Fibroblast of skin of abdomen (primary cell): ENCODE measurements at regions not wholly inside any gene's neighbourhood (a gene's known extent, or its start where the extent isn't known, plus 50 kb on each side); places are given as distances from the start of the nearest gene placed in this dataset.

Source experiments
- DNase-seq: peaks from one replicate; pipeline ENCODE4 v3.0.0-alpha.2; 2013

DNA sequence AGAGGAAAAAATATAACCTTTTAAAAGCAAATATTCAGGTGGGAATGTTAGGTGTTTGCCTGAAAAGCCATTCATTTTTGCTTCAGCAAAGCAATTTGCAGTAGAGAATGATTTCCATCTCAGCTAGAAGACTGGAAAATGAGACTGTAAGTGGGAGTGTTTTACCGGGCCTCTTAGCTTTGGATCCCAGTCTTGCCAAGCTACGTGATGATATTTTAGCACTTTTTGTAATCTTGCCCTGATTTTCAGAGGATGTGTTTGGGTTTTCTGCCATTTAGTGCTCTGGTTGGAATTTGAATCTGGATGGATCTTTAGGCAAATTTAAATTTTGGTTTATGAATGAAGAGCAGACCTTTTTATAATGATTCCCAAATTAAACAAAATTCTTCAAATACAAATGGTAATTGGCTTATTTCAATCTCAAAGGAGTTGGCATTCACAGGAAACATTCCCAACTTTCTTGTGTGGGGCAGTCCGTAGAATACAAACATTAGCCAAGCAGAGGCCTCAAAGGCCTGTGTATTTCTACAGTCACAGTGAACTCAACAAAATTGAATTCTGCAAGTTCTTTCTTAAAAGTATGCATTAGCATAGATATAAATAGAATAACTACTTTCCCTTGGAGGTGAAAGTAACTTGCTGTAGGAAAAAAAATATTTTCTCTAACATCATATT, 646.4 kb downstream of the CDY2B start:
- no peak for DNase-seq

DNA sequence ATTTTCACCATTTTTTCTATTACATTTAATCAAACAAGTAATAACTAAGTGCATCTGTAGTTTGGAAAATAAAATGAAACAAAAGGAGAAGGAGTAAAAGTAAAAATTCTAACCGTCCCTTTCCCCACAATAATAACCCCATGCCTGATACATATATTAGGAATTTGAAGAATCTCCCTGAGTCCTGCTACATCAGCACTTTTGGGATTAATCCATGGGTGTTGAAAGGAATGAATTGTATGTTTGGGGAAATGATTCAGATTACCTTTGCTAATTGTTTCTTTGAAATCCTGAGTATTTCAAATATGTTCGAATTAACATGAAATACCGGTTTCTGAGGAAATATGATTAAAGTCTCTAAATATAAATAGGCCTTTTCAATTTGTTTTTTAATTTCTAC, 648.0 kb downstream of the CDY2B start:
- no peak for DNase-seq

DNA sequence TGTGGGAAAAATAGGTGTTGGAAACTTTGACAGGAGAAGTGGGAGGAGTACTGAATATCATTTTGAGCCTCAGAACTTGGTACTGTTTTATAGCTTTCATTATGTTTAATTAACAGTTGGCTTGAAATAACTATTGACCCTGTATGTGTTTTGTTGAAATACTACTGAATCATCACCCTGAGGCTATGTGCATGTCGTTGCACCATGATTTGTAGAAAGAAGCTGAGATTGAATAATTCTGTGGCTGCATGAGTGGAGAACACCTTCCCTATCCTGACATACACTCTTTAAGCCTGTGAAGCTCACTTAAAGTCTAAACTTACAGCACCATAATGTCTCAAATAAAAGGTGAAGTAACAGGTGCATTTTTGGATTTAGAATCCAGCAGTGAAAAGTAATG, 656.5 kb downstream of the CDY2B start:
- DNase-seq, result no peak

DNA sequence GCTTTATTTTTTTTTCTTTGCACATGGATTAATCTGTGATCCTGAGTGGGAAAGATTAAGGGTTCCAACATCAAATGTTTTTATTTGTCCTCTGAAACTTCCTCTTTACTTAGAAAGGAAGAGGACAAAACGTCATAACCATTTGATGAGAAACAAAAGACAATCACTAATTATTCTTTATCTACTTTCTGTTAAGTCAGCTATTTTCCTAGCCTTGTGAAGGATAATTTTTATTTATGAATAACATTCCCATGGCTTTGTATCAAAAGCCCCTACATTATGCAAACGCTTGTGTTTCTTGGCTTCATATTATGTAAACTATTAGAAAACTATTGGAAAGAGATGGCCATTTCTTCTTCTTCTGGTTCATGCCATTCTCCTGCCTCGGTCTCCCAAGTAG, 677.6 kb downstream of the CDY2B start:
- no peak for DNase-seq

DNA sequence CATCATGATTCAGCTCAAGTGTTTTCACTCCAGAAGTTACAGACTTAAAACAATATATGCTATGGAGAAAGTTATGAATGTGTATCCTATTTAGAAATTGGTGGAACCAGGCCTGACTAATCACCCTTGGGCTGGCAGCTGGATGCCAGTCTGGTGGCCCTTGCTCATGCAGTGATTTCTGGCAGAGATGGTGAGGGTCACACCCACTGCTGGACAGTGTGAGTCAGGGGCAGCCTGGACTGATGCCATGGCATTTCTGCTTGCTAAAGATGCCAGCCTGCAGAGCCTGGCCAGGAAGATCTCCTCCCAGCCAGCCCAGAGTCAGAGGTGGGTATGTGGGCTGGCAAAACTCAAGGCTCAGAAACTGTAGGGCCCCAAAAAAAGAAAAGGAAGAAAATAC, 695.7 kb downstream of the CDY2B start:
- no peak for DNase-seq

DNA sequence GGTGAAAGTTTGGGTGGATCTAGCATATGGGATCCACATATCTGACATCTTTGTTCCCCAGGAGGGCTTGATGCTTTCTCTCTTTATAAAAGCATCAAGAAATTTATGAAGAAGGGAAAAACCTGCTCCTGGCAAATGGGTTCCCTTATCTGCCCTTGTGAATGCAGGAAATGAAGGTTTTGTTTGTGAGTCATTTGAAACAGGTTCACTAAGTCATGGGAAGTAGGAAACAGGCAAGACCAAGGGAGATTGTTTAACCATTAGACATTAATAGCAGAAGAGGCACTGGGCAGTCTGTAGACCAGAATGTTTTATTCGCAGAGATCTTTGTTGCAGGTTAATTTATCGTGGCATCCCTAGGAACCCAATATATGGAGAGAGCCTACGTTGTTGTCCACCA, 713.1 kb downstream of the CDY2B start:
- DNase-seq, result no peak

DNA sequence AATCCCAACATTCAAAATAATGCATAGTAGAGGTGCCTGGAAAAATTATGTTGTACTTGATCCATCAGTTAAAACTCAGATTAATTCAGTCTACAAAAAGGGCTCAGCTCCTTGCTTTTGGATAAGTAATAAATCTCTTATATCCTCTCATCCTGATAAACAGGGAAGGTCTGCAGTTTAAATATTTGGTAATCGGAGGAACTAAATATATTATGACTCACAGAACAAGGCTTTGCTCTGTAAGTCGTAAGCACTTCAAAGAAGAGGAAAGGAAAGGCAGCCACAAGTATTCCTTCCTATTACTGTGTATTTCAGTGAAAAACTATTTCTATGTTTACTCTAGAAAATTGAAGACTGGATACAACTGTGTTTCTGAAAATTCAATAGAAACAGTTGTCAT, 757.9 kb downstream of the CDY2B start:
- no peak for DNase-seq

DNA sequence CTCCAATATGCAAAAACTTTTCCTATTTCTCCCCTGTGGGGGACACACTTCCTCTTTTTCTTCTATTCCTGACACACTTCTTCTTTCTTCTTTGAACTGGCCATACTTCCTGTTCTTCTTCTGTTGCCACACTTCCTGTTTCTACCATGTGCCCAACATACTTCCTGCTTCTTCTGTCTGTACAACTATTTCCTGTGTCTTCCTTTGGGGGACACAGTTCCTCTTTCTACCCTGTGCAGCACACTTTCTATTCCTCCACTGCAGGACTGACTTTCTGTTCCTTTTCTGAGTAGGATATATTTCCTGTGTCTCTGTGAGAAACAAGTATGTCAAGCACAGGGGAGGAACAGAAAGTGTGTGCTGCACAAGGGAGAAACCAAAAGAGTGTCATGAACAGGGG, 794.7 kb downstream of the CDY2B start:
- DNase-seq, result no peak

DNA sequence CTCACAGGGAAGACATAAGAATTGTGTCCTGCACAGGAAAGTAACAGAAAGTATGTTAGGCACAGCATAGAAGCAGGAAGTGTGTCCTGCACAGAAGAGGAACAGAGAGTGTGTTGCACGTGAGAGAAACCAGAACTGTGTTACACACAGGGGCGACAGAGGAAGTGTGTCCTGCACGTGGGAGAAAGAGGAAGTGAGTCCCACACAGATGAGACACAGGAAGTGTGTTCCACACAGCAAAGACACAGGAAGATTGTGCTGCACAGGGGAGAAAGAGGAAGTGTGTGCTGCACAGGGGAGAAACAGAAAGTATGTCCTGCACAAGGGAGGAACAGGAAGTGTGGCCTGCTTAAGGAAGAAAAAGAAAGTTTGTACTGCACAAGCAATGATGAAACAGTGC, 800.1 kb downstream of the CDY2B start:
- no peak for DNase-seq

DNA sequence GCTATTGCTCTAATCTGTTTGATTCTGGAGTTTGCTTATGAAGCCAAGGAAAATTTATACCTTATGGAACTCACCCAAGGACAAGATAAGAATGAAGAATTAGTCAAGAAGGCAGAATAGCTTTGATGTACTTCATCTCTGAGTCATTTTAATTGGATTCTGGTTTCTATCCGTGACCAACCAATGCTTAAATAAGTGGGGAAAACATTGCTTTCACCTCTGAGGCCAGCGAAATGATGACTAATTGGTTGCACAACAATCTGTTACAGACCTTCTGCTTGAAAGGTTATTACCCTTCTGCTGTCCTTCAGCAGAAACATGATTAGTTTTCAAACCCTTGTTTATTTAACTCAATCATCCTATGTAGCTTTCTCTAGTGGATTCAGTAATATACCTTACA, 812.7 kb downstream of the CDY2B start:
- DNase-seq, result peak; percentile 1

DNA sequence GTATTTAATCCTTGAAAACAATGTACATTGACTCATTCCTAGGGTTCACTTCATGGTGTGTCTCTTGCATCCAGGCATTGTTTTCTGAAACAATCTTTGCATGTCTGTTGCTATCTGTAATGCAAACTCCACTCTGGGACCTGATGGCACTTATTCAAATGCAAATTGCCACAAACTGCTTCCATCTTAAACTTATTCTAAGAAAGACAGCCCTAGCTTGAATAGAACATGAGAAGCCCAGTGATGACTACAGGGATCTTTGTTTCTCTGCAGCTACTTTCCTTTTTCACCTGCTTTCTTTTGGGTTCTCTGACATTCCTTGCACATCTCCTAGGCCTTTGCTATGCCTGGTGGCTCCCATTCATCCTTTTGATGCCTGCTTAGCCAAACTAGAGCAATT, 827.0 kb downstream of the CDY2B start:
- no peak for DNase-seq

DNA sequence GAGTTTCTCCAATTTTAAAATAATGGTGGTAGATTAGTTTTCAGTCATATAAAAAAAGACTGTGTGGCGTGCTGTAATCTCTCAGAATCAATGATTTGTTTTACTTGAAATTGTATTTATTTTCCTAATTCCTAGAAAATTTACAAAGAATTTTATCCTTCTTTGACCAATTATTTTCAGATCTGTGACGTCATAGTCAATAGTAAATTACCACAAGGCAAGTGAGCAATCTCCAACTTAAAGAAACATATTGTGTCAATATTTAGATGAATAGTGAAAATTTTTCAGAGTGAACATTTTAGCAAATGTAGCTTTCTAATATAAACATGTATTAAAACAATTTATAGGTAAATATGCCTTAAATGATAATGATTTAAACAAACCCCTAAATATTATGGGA, 829.6 kb downstream of the CDY2B start:
- DNase-seq, result no peak

DNA sequence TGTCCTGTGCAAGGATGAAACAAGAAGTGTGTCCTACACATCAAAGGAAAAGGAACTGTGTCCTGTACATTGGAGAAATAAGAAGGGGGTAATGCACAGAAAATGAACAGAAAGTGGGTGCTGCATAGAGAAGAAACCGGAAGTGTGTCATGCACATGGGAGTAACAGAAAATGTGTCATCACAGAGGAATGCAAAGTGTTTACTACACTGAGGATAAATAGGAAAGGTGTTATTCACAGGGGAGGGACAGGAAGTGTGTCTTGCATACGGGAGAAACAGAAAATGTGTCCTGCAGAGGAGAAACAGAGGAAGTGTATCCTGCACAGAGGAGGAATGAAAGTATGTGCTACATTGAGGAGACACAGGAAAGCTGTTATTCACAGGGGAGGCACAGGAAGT, 834.9 kb downstream of the CDY2B start:
- no peak for DNase-seq

DNA sequence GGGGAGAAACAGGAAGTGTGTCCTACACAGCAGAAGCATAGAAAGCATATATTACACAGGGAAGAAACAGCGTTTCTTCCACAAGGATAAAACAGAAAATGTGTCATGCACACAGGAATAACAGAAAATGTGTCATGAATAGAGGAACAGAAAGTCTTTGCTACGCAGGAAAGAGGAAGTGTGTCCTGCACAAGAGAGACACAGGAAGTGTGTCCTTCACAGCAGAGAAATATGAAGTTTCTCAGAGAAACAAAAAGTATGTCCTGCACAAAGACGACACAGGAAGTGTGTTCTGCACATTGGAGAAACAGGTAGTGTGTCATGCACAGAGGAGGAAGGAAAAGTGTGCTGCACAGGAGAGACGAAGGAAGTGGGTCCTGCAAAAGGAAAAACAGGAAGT, 835.3 kb downstream of the CDY2B start:
- no peak for DNase-seq

DNA sequence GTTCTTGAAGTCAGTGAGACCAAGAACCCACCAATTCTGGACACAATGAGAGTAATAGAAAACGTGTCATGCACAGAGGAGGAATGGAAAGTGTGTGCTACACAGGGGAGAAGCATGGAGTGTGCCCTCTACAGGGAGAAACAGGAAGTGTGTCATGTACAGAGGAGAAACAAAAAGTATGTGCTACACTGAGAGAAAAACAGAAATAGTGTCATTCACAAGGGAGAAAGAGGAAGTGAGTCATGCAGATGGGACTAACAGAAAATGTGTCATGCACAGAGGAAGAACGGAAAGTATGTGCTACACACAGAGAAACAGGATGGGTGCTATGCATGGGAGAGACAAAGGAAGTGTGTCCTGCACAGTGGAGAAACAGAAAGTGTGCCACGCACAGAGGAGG, 835.7 kb downstream of the CDY2B start:
- peak; percentile 0 for DNase-seq

DNA sequence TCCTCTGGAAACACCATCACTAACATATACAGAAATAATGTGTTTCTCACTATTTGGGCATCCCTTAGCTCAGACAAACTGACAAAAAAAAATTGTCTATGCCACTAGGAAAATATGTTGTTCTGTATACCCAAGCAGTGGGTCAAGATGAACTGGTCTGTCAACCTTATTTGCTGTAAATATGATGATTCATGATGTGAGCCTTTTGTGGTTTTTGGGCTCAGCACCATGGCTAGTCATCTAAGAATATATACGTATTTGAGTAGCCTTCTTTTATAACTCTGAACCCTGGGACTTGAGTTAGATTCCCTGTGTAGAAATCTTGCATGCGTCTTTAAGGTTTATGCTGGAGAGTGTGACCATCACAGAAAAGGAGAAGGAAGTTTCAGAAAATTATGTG, 841.6 kb downstream of the CDY2B start:
- DNase-seq, result no peak

DNA sequence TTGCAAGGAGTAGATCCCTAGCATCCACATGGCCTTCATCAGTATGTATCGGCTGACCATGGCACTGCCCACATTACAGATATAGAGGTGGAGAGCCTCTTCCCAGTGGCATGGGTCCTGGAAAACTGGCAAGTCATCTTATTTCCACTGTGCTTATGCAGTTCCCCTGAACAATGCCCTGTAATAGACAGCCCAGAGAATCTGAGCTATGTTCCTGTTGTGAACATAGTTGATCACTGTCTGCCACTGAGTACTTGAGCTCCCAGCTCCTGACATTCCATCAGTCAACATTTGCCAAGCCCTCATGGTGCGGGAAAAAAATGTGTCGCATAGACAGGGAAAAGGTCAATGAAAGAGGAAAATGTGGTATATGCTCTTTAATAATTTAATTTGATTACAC, 861.9 kb downstream of the CDY2B start:
- no peak for DNase-seq

DNA sequence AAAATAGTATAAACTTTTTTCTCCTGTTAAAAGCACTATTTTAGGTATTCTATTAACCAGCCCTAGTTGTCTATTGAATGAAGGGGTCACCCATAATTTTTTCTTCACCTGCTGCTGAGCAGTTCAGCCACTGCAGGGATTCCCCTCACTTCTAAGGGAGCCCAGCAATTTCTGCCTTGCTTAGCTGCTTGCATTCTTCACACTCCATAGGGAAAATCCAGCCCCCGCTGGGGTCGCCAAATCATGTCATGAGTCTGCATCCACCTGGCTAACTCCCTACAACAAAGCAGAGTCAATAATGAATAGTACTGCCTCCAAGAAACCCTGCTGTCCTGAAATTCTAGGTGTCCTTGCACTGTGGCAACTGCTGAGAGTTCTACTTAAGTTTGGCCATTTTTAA, 886.5 kb downstream of the CDY2B start:
- no peak for DNase-seq

DNA sequence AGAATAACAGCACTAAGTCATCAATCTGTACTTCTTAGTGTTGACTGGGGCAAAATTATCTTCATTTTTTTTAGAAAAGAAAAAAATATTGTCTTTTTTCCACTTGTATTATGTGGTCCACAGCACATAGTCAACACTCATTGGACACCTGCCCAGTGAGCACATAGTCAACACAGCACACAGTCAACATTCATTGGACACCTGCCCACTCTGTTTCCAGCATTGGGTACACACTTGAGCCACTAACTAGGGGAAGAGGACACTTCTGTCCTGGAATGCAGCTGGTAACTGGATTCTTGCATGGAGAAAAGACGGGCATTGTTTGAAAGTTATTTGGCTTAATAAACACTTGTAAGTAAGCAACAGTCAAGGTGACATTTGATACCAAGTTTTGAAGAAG, 898.2 kb downstream of the CDY2B start:
- DNase-seq, result no peak

DNA sequence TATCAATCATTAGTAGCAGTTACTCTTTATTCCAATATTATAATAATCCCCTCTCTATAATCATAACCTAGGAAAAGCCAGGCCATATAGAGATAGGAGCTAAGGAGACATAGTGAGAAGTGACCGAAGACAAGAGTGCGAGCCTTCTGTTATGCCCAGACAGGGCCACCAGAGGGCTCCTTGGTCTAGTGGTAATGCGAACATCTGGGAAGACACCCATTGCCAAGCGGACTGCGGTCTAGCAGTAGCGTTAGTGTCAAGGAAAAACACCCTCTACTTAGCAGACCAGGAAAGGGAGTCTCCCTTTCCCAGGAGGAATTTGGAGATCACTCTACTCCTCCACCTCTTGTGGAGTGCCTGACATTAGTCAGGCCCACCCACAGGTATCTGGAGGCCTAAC, 920.9 kb downstream of the CDY2B start:
- DNase-seq, result no peak

DNA sequence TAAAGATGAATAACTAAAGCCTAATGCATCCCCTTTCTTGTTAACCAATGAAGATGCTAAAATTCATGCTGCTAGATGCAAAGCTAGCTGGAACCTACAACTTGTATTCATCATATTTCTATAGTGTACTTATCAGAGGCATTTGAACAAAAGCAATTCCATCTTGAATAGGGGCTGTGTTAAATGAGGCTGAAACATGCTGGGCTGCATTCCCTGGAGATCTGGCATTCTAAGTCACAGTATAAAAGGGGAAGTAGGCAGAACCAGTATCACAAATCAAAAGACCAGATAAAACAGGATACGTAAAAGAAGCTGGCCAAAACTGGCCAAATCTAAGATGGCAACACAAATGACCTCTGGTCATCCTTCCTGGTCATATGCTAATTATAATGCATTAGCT, 932.8 kb downstream of the CDY2B start:
- DNase-seq, result no peak
